GM23338 (cell line): ENCODE measurements at regions not wholly inside any gene's neighbourhood (a gene's known extent, or its start where the extent isn't known, plus 50 kb on each side); places are given as distances from the start of the nearest gene placed in this dataset.

ENCODE experiments used
- ATAC-seq: fragments of 200-7000 bp; cut with Tn5 transposase; 3 replicates; pipeline ENCODE4 v1.9.1; 2020
- DNase-seq: peaks from one replicate; pipeline ENCODE4 v3.0.0-alpha.2; 2015; ENCODE audit warnings: low spot score
- H2AFZ ChIP-seq: fragments of 200-600 bp; sonication (generic); 2 replicates; pipeline ENCODE4 v1.8.0; 2016; ENCODE audit warnings: antibody characterized with exemption, mild to moderate bottlenecking, moderate library complexity
- H3F3A ChIP-seq: fragments of 200-600 bp; sonication (generic); replicated peaks from 2 replicates; pipeline ENCODE4 v1.8.0; 2017; ENCODE audit warnings: antibody characterized with exemption, mixed run types, low read depth
- H3K27ac ChIP-seq: fragments of 200-600 bp; sonication (generic); 2 replicates; pipeline ENCODE4 v1.6.1; 2016; ENCODE audit warnings: low read depth
- H3K27me3 ChIP-seq: fragments of 200-600 bp; sonication (generic); 2 replicates; pipeline ENCODE4 v1.8.0; 2016; ENCODE audit warnings: mild to moderate bottlenecking, mixed run types, moderate library complexity; ENCODE audit not compliant: insufficient read depth
- H3K36me3 ChIP-seq: fragments of 200-600 bp; sonication (generic); 2 replicates; pipeline ENCODE4 v1.8.0; 2016; ENCODE audit warnings: mild to moderate bottlenecking; ENCODE audit not compliant: insufficient read depth
- H3K4me1 ChIP-seq: fragments of 200-600 bp; sonication (generic); 2 replicates; pipeline ENCODE4 v1.8.0; 2016; ENCODE audit warnings: mild to moderate bottlenecking, moderate library complexity; ENCODE audit not compliant: insufficient read depth
- H3K4me2 ChIP-seq: fragments of 200-600 bp; sonication (generic); 2 replicates; pipeline ENCODE4 v1.7.1; 2017; ENCODE audit warnings: mixed run types
- H3K4me3 ChIP-seq: fragments of 200-600 bp; sonication (generic); 2 replicates; pipeline ENCODE4 v1.6.1; 2016; ENCODE audit warnings: mixed run types
- H3K79me2 ChIP-seq: fragments of 200-600 bp; sonication (generic); replicated peaks from 2 replicates; pipeline ENCODE4 v1.8.0; 2017; ENCODE audit warnings: mild to moderate bottlenecking; ENCODE audit not compliant: insufficient read depth
- H3K9me2 ChIP-seq: fragments of 200-600 bp; sonication (generic); 2 replicates; pipeline ENCODE4 v1.8.0; 2017; ENCODE audit not compliant: insufficient read depth
- H4K20me1 ChIP-seq: fragments of 200-600 bp; sonication (generic); replicated peaks from 2 replicates; pipeline ENCODE4 v1.8.0; 2017; ENCODE audit warnings: mild to moderate bottlenecking; ENCODE audit not compliant: insufficient read depth
- H3K27ac Mint-ChIP-seq: 2 replicates; pipeline ENCODE4 v1.8.0; 2020; ENCODE audit warnings: inconsistent platforms, mild to moderate bottlenecking, moderate library complexity, mixed read lengths
- H3K27me3 Mint-ChIP-seq: 3 replicates; pipeline ENCODE4 v1.8.0; 2022; ENCODE audit warnings: low read depth, mild to moderate bottlenecking, moderate library complexity, mixed read lengths, inconsistent platforms; ENCODE audit not compliant: insufficient read depth, poor library complexity
- H3K36me3 Mint-ChIP-seq: 3 replicates; pipeline ENCODE4 v1.8.0; 2021; ENCODE audit warnings: low read depth, mild to moderate bottlenecking, inconsistent platforms, moderate library complexity, mixed read lengths
- H3K4me1 Mint-ChIP-seq: 3 replicates; pipeline ENCODE4 v1.8.0; 2020; ENCODE audit warnings: mild to moderate bottlenecking, inconsistent platforms, mixed read lengths
- H3K4me3 Mint-ChIP-seq: 3 replicates; pipeline ENCODE4 v1.8.0; 2021; ENCODE audit warnings: moderate library complexity, mild to moderate bottlenecking, inconsistent platforms, mixed read lengths
- H3K9me3 Mint-ChIP-seq: 3 replicates; pipeline ENCODE4 v1.8.0; 2020; ENCODE audit warnings: moderate library complexity, mild to moderate bottlenecking, inconsistent platforms, mixed read lengths
- CREB1 ChIP-seq: fragments of 250-450 bp; sonication (Bioruptor Pico); IDR thresholded peaks from 2 replicates; pipeline ENCODE4 v1.5.0; 2020; ENCODE audit warnings: low read depth, mild to moderate bottlenecking, moderate library complexity
- EZH2 ChIP-seq: fragments of 200-600 bp; sonication (generic); IDR thresholded peaks from one replicate; pipeline ENCODE4 v1.8.0; 2017; ENCODE audit warnings: antibody characterized with exemption, mild to moderate bottlenecking, low read depth; ENCODE audit not compliant: unreplicated experiment
- EZH2phosphoT487 ChIP-seq: fragments of 200-600 bp; sonication (generic); IDR thresholded peaks from one replicate; pipeline ENCODE4 v1.8.1; 2018; ENCODE audit warnings: antibody characterized with exemption; ENCODE audit not compliant: unreplicated experiment
- JUNB ChIP-seq: IDR thresholded peaks from one replicate; pipeline ENCODE4 v1.6.1; 2016; ENCODE audit warnings: antibody characterized with exemption; ENCODE audit not compliant: unreplicated experiment
- NANOG ChIP-seq: IDR thresholded peaks from 2 replicates; pipeline ENCODE4 v1.6.1; 2016; ENCODE audit warnings: antibody characterized with exemption, borderline replicate concordance
- POLR2AphosphoS5 ChIP-seq: IDR thresholded peaks from 2 replicates; pipeline ENCODE4 v1.6.1; 2016; ENCODE audit warnings: antibody characterized with exemption, low read depth
- REST ChIP-seq: IDR thresholded peaks from one replicate; pipeline ENCODE4 v1.6.1; 2018; ENCODE audit warnings: antibody characterized with exemption; ENCODE audit not compliant: unreplicated experiment
- STAT1 ChIP-seq: IDR thresholded peaks from one replicate; pipeline ENCODE4 v1.6.1; 2016; ENCODE audit warnings: antibody characterized with exemption; ENCODE audit not compliant: unreplicated experiment
- ZNF114 ChIP-seq: fragments of 250-450 bp; sonication (Bioruptor Pico); IDR thresholded peaks from 2 replicates; pipeline ENCODE4 v1.5.0; 2020; ENCODE audit warnings: mild to moderate bottlenecking, moderate library complexity
- ZNF331 ChIP-seq: fragments of 250-450 bp; sonication (Bioruptor Pico); IDR thresholded peaks from 2 replicates; pipeline ENCODE4 v1.5.0; 2020; ENCODE audit warnings: low read depth, mild to moderate bottlenecking, moderate library complexity
- ZNF462 ChIP-seq: fragments of 250-450 bp; sonication (Bioruptor Pico); IDR thresholded peaks from 2 replicates; pipeline ENCODE4 v1.5.0; 2020; ENCODE audit warnings: mild to moderate bottlenecking, moderate library complexity
- TF ChIP-seq, protein P1 (sequence below), 2 experiments: fragments of 200-600 bp in 1 of 2; sonication (generic) in 1 of 2; conservative IDR thresholded peaks; 2 replicates each; pipeline versions ENCODE4 v1.5.1 to v1.6.1; 2016 to 2017; ENCODE audit warnings: antibody characterized with exemption in 2 of 2, low read depth in 2 of 2, mild to moderate bottlenecking in 2 of 2, moderate library complexity in 1 of 2
- TF ChIP-seq, protein P2 (sequence below): IDR thresholded peaks from 2 replicates; pipeline ENCODE4 v1.6.1; 2016; ENCODE audit warnings: antibody characterized with exemption

- Mint-ChIP-seq H3K36me3 (no peaks in the 10 kb centered on the region), H3K27ac (no peak overlapping the region), H3K4me1 (no peaks in the 10 kb centered on the region), H3K27me3 (no peaks in the 10 kb centered on the region), H3K4me3 (no peak overlapping the region), H3K9me3 (no peaks in the 10 kb centered on the region)
- no peak for DNase-seq
- H3K27ac ChIP-seq, result no peak overlapping the region
- no peaks in the 10 kb centered on the region for H3K4me1 ChIP-seq
- H3K36me3 ChIP-seq, result no peaks in the 10 kb centered on the region
- ATAC-seq, result no peak
- no peaks in the 10 kb centered on the region for H3K27me3 ChIP-seq
- no peaks in the 10 kb centered on the region for H4K20me1 ChIP-seq
- no peaks in the 10 kb centered on the region for H3K79me2 ChIP-seq
- no peaks in the 10 kb centered on the region for H3F3A ChIP-seq
- H3K4me3 ChIP-seq, result no peak overlapping the region
- H3K4me2 ChIP-seq, result no peak overlapping the region
- no peak overlapping the region for H2AFZ ChIP-seq
- no peak for TF ChIP-seq EZH2
- TF ChIP-seq ZNF331, result no peak
- TF ChIP-seq STAT1, result no peak
- TF ChIP-seq JUNB, result no peak
- TF ChIP-seq ZNF114 (CRISPR knock-in tag), result no peak
- no peak for TF ChIP-seq POLR2AphosphoS5
- TF ChIP-seq REST, result no peak
- no peak for TF ChIP-seq ZNF462
- no peak for TF ChIP-seq NANOG
- TF ChIP-seq, protein P1, sequence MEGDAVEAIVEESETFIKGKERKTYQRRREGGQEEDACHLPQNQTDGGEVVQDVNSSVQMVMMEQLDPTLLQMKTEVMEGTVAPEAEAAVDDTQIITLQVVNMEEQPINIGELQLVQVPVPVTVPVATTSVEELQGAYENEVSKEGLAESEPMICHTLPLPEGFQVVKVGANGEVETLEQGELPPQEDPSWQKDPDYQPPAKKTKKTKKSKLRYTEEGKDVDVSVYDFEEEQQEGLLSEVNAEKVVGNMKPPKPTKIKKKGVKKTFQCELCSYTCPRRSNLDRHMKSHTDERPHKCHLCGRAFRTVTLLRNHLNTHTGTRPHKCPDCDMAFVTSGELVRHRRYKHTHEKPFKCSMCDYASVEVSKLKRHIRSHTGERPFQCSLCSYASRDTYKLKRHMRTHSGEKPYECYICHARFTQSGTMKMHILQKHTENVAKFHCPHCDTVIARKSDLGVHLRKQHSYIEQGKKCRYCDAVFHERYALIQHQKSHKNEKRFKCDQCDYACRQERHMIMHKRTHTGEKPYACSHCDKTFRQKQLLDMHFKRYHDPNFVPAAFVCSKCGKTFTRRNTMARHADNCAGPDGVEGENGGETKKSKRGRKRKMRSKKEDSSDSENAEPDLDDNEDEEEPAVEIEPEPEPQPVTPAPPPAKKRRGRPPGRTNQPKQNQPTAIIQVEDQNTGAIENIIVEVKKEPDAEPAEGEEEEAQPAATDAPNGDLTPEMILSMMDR (conservative IDR thresholded peaks at IDR 0.05; ENCODE audit: low read depth in 2 of 2), result no peak
- TF ChIP-seq CREB1, result no peak
- TF ChIP-seq, protein P2, sequence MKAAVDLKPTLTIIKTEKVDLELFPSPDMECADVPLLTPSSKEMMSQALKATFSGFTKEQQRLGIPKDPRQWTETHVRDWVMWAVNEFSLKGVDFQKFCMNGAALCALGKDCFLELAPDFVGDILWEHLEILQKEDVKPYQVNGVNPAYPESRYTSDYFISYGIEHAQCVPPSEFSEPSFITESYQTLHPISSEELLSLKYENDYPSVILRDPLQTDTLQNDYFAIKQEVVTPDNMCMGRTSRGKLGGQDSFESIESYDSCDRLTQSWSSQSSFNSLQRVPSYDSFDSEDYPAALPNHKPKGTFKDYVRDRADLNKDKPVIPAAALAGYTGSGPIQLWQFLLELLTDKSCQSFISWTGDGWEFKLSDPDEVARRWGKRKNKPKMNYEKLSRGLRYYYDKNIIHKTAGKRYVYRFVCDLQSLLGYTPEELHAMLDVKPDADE, result no peak
- no peak for TF ChIP-seq EZH2phosphoT487
- H3K9me2 ChIP-seq, result no peaks in the 10 kb centered on the region
Observed at GRCh38 chr2:41621095-41621494, 426.7 kb upstream of the PKDCC start.
